ENCODE measurements at regions not wholly inside any gene's neighbourhood (a gene's known extent, or its start where the extent isn't known, plus 50 kb on each side); places are given as distances from the start of the nearest gene placed in this dataset.
"Not testable (repeated sequence)": the region's sequence is repeated elsewhere in the genome, so short reads cannot be mapped to it uniquely, and the experiment has no call there.

GRCh38 chr11:4315292-4315691 lies 52.9 kb downstream of the OR52B4 start:
- not testable (repeated sequence) for H4K20me1 ChIP-seq (ENCODE audit: insufficient read depth, poor library complexity, severe bottlenecking); H3K4me3 ChIP-seq; H3K36me3 ChIP-seq (replicated peaks; ENCODE audit: insufficient read depth, low read depth); H3K9me3 ChIP-seq (ENCODE audit: low read depth); H3K4me2 ChIP-seq; DNase-seq (ENCODE audit: low spot score); H3K9me2 ChIP-seq (replicated peaks; ENCODE audit: insufficient read depth); H3K4me1 ChIP-seq (ENCODE audit: insufficient read depth); H2AFZ ChIP-seq; H3K79me2 ChIP-seq; H3K27me3 ChIP-seq; H3K27ac ChIP-seq
- 58% methylated on average over 2 of the region's 4 CpGs for WGBS (ENCODE audit: low lambda C conversion rate, missing lambda C conversion rate)

GRCh38 chr11:4277225-4277624 lies 91.0 kb downstream of the OR52B4 start:
- H3K79me2 ChIP-seq: not testable (repeated sequence)
- 93% methylated on average over 4 of the region's 9 CpGs for WGBS (ENCODE audit: low lambda C conversion rate, missing lambda C conversion rate)

DNA sequence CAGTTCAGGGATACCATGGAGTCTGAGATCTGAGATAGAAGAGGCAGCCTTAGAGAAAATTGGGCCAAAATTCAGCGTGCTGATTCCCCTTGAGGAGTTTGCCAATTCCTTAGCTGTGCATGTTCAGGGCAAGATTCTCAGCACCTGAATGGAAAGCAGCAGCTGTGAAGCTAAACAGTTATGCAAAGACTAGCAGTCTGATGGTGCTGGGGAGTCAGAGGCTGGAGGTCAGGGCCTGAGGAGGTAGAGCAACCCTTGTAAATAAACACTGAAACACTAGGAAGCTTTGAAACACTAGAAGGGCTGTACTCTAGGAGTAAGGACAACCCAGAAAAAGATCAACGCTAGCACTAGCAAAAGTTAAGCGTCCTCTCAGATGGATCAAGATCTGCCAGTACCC lies 117.1 kb downstream of the OR52B4 start:
- DNase-seq (ENCODE audit: low spot score); H3K79me2 ChIP-seq; H3K4me1 ChIP-seq (ENCODE audit: insufficient read depth); H4K20me1 ChIP-seq (ENCODE audit: insufficient read depth, poor library complexity, severe bottlenecking); H3K36me3 ChIP-seq (replicated peaks; ENCODE audit: insufficient read depth, low read depth); H3K9me2 ChIP-seq (replicated peaks; ENCODE audit: insufficient read depth); H3K9me3 ChIP-seq (ENCODE audit: low read depth); H3K27ac ChIP-seq; H3K4me3 ChIP-seq; H2AFZ ChIP-seq; H3K27me3 ChIP-seq; H3K4me2 ChIP-seq: not testable (repeated sequence)
- 77% methylated on average over 1 of the region's 3 CpGs for WGBS (ENCODE audit: low lambda C conversion rate, missing lambda C conversion rate)

More at GRCh38 chr11:4277225-4277624, 91.0 kb downstream of the OR52B4 start:
- not testable (repeated sequence) for H3K27ac ChIP-seq; H3K9me2 ChIP-seq (replicated peaks; ENCODE audit: insufficient read depth); H3K36me3 ChIP-seq (replicated peaks; ENCODE audit: insufficient read depth, low read depth); DNase-seq (ENCODE audit: low spot score); H3K4me2 ChIP-seq; H3K27me3 ChIP-seq; H3K9me3 ChIP-seq (ENCODE audit: low read depth); H2AFZ ChIP-seq; H3K4me1 ChIP-seq (ENCODE audit: insufficient read depth); H4K20me1 ChIP-seq (ENCODE audit: insufficient read depth, poor library complexity, severe bottlenecking); H3K4me3 ChIP-seq

DNA sequence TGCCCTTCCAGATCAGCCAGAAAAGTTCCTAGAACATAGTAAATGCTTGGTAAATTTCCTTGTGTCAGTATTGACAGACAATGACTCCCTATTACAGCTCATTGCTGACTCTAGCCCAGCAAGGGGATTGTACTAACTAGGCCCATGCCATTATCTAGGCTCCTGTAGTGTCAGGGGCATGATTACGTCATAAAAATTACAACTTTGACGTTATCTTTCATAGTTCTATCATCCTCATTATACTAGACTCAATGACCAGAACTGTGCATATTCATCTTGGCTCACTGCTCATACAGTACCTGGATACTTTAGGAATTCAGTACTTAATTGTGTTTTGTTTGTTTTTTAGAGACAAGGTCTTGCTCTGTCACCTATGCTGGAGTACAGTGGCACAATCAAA lies 118.7 kb downstream of the OR52B4 start:
- H3K4me2 ChIP-seq; H3K27me3 ChIP-seq; H2AFZ ChIP-seq; H3K4me3 ChIP-seq; H3K79me2 ChIP-seq; H3K9me3 ChIP-seq (ENCODE audit: low read depth); H4K20me1 ChIP-seq (ENCODE audit: insufficient read depth, poor library complexity, severe bottlenecking); DNase-seq (ENCODE audit: low spot score); H3K4me1 ChIP-seq (ENCODE audit: insufficient read depth); H3K9me2 ChIP-seq (replicated peaks; ENCODE audit: insufficient read depth); H3K27ac ChIP-seq; H3K36me3 ChIP-seq (replicated peaks; ENCODE audit: insufficient read depth, low read depth): not testable (repeated sequence)
- WGBS (ENCODE audit: low lambda C conversion rate, missing lambda C conversion rate): 76% methylated on average over 2 of the region's 2 CpGs

- 92% methylated on average over 10 of the region's 21 CpGs for WGBS (ENCODE audit: low lambda C conversion rate, missing lambda C conversion rate)
Observed at GRCh38 chr11:4237771-4238170, 130.4 kb downstream of the OR52B4 start.

DNA sequence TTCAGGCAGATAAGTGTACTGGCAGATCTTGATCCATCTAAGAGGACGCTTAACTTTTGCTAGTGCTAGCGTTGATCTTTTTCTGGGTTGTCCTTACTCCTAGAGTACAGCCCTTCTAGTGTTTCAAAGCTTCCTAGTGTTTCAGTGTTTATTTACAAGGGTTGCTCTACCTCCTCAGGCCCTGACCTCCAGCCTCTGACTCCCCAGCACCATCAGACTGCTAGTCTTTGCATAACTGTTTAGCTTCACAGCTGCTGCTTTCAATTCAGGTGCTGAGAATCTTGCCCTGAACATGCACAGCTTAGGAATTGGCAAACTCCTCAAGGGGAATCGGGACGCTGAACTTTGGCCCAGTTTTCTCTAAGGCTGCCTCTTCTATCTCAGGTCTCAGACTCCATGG lies 124.3 kb downstream of the RRM1 start:
- 34% methylated on average over 4 of the region's 4 CpGs for WGBS (ENCODE audit: low lambda C conversion rate, missing lambda C conversion rate)
- not testable (repeated sequence) for H3K9me3 ChIP-seq (ENCODE audit: low read depth); H3K36me3 ChIP-seq (replicated peaks; ENCODE audit: insufficient read depth, low read depth); H3K27me3 ChIP-seq; H3K4me2 ChIP-seq; H3K4me1 ChIP-seq (ENCODE audit: insufficient read depth); H4K20me1 ChIP-seq (ENCODE audit: insufficient read depth, poor library complexity, severe bottlenecking); H3K79me2 ChIP-seq; H3K4me3 ChIP-seq; H2AFZ ChIP-seq; H3K27ac ChIP-seq; DNase-seq (ENCODE audit: low spot score); H3K9me2 ChIP-seq (replicated peaks; ENCODE audit: insufficient read depth)

More at GRCh38 chr11:4237771-4238170, 130.4 kb downstream of the OR52B4 start:
- H3K79me2 ChIP-seq; H3K36me3 ChIP-seq (replicated peaks; ENCODE audit: insufficient read depth, low read depth); H3K4me2 ChIP-seq; H4K20me1 ChIP-seq (ENCODE audit: insufficient read depth, poor library complexity, severe bottlenecking); H3K27ac ChIP-seq; H3K4me3 ChIP-seq; H3K4me1 ChIP-seq (ENCODE audit: insufficient read depth); H3K9me2 ChIP-seq (replicated peaks; ENCODE audit: insufficient read depth); H3K9me3 ChIP-seq (ENCODE audit: low read depth); DNase-seq (ENCODE audit: low spot score); H2AFZ ChIP-seq; H3K27me3 ChIP-seq: not testable (repeated sequence)

GRCh38 chr11:4213746-4214145 lies 119.1 kb downstream of the RRM1 start:
- H3K27ac ChIP-seq: no peak overlapping the region
- no peak overlapping the region for H2AFZ ChIP-seq
- peaks cover 22% of the 10 kb centered on the region for H3K27me3 ChIP-seq
- H3K4me3 ChIP-seq: no peak overlapping the region
- no peaks in the 10 kb centered on the region for H3K9me3 ChIP-seq (ENCODE audit: low read depth)
- no peak for TF ChIP-seq EZH2phosphoT487 (IDR thresholded peaks at IDR 0.05; ENCODE audit: low read depth, severe bottlenecking, unreplicated experiment)
- TF ChIP-seq CTCF (IDR thresholded peaks at IDR 0.05; ENCODE audit: poor library complexity): no peak
- no peak for TF ChIP-seq EZH2 (IDR thresholded peaks at IDR 0.05; ENCODE audit: borderline replicate concordance)
- DNase-seq (ENCODE audit: low spot score): no peak
- H3K9me2 ChIP-seq (replicated peaks; ENCODE audit: insufficient read depth): no peaks in the 10 kb centered on the region
- no peak overlapping the region for H3K4me2 ChIP-seq
- no peaks in the 10 kb centered on the region for H4K20me1 ChIP-seq (ENCODE audit: insufficient read depth, poor library complexity, severe bottlenecking)
- H3K36me3 ChIP-seq (replicated peaks; ENCODE audit: insufficient read depth, low read depth): no peaks in the 10 kb centered on the region
- H3K4me1 ChIP-seq (ENCODE audit: insufficient read depth): no peaks in the 10 kb centered on the region
- 55% methylated on average over 5 of the region's 5 CpGs for WGBS (ENCODE audit: low lambda C conversion rate, missing lambda C conversion rate)
- no peaks in the 10 kb centered on the region for H3K79me2 ChIP-seq
